ENCODE measurements at regions not wholly inside any gene's neighbourhood (a gene's known extent, or its start where the extent isn't known, plus 50 kb on each side); places are given as distances from the start of the nearest gene placed in this dataset.
A peak's percentile ranks its signal among the peaks of the same experiment; 100 is the strongest.

GRCh38 chr14:45373877-45374276, 120.9 kb upstream of the MIS18BP1 start (continued):
- TF ChIP-seq CEBPB (IDR thresholded peaks at IDR 0.05; ENCODE audit: low read depth) (no peak), RAD21 (IDR thresholded peaks at IDR 0.05; ENCODE audit: low read depth) (no peak), ZFX (IDR thresholded peaks at IDR 0.05) (no peak), ZBTB33 (IDR thresholded peaks at IDR 0.05; ENCODE audit: extremely low read depth, insufficient replicate concordance, low read length) (no peak), REST (IDR thresholded peaks at IDR 0.05; ENCODE audit: low read depth) (no peak), EZH2phosphoT487 (IDR thresholded peaks at IDR 0.05; ENCODE audit: borderline replicate concordance) (no peak)

- Histone ChIP-seq H3K27me3 (ENCODE audit: insufficient read depth, low read length) (no peaks in the 10 kb centered on the region), H3K4me1 (ENCODE audit: control insufficient read depth in 1 of 2, insufficient read depth in 2 of 2, low read length in 2 of 2) (no peaks in the 10 kb centered on the region), H3K79me2 (ENCODE audit: insufficient read depth, low read length) (no peaks in the 10 kb centered on the region), H3K4me2 (ENCODE audit: low read length) (no peak overlapping the region), H2AFZ (ENCODE audit: low read depth, low read length, poor library complexity, severe bottlenecking) (no peak overlapping the region), H3K9me3 (ENCODE audit: control insufficient read depth in 1 of 2, insufficient read depth in 1 of 2, low read depth in 1 of 2, low read length in 2 of 2) (no peaks in the 10 kb centered on the region), H3K36me3 (ENCODE audit: control insufficient read depth in 1 of 2, insufficient read depth in 2 of 2, low read length in 2 of 2) (no peaks in the 10 kb centered on the region), H3K4me3 (replicated peaks in 1 of 2; ENCODE audit: low read depth in 1 of 2, low read length in 2 of 2) (no peak overlapping the region), H3K9ac (ENCODE audit: low read length) (no peak overlapping the region), H4K20me1 (ENCODE audit: insufficient read depth) (no peaks in the 10 kb centered on the region), H3K27ac (ENCODE audit: low read depth, low read length) (no peak overlapping the region), H3K9me2 (ENCODE audit: insufficient read depth) (no peaks in the 10 kb centered on the region)
- no TSS peak for BruUV-seq (replicated peaks)
- TF ChIP-seq EZH2 (IDR thresholded peaks at IDR 0.05): no peak
- TF ChIP-seq CBX3 (IDR thresholded peaks at IDR 0.05; ENCODE audit: low read depth): no peak
- no peak for TF ChIP-seq CEBPB (IDR thresholded peaks at IDR 0.05; ENCODE audit: low read depth)
- TF ChIP-seq YY1 (IDR thresholded peaks at IDR 0.05; ENCODE audit: extremely low read depth, insufficient replicate concordance, low read depth, low read length): no peak
- TF ChIP-seq EZH2phosphoT487 (IDR thresholded peaks at IDR 0.05; ENCODE audit: borderline replicate concordance): no peak
- peak in 2 of 3 experiments; percentile 29 to 30; a peak in 3 of 6 replicates for TF ChIP-seq CTCF (IDR thresholded peaks at IDR 0.05 in 2 of 3, conservative IDR thresholded peaks at IDR 0.05 in 1 of 3; ENCODE audit: borderline replicate concordance in 1 of 3, insufficient read depth in 1 of 3, low read depth in 2 of 3, low read length in 2 of 3)
- 0 out of 2 replicates have a peak, but pooled peaks have one; percentile 17 for TF ChIP-seq RAD21 (IDR thresholded peaks at IDR 0.05; ENCODE audit: low read depth)
- TF ChIP-seq POLR2A (IDR thresholded peaks at IDR 0.05; ENCODE audit: borderline replicate concordance, extremely low read depth, insufficient read depth, insufficient read length): no peak
- ChIA-PET CTCF (no interaction called here), RAD21 (ENCODE audit: low non-redundant PET in 1 of 2, low total read pairs in 2 of 2, uncharacterized antibody in 2 of 2, unreplicated experiment in 2 of 2) (no interaction called here), POLR2A (no interaction called here)
- intact Hi-C loops (cut with micrococcal nuclease): no loop called here
- DNase-seq (ENCODE audit: low read depth, low spot score) (no peak), ATAC-seq (peak; percentile 60; the same call in 1 of the 2 replicates)
Measured at GRCh38 chr14:45364565-45365156, 111.7 kb upstream of the MIS18BP1 start.
